Lung (tissue), 11 donors: ENCODE measurements at regions not wholly inside any gene's neighbourhood (a gene's known extent, or its start where the extent isn't known, plus 50 kb on each side); places are given as distances from the start of the nearest gene placed in this dataset.

Experiments used
- ATAC-seq: fragments of 200-7000 bp; cut with Tn5 transposase; one replicate; pipeline ENCODE4 v1.9.1; 2020; ENCODE audit warnings: moderate number of reproducible peaks; ENCODE audit not compliant: insufficient read depth, low FRiP score
- DNase-seq, 3 donors: peaks; one replicate each; pipeline ENCODE4 v3.0.0-alpha.2; 2013 to 2017
- H3K27ac ChIP-seq, 2 donors: one replicate each; pipeline ENCODE4 v1.5.1; 2013; ENCODE audit warnings: mild to moderate bottlenecking in 2 of 2, moderate library complexity in 2 of 2, control low read depth in 1 of 2, inconsistent platforms in 1 of 2, low read depth in 1 of 2, low read length in 1 of 2
- H3K27me3 ChIP-seq, 3 donors: one replicate each; pipeline ENCODE4 v1.5.1; 2013; ENCODE audit warnings: low read length in 2 of 3; ENCODE audit not compliant: control insufficient read depth in 3 of 3, insufficient read depth in 3 of 3
- H3K36me3 ChIP-seq, 4 donors: one replicate each; pipeline ENCODE4 v1.5.1; 2013; ENCODE audit warnings: low read length in 4 of 4, mild to moderate bottlenecking in 1 of 4, moderate library complexity in 1 of 4; ENCODE audit not compliant: control insufficient read depth in 4 of 4, insufficient read depth in 4 of 4
- H3K4me1 ChIP-seq, 5 donors: one replicate each; pipeline ENCODE4 v1.5.1; 2013; ENCODE audit warnings: low read length in 5 of 5, mild to moderate bottlenecking in 2 of 5, moderate library complexity in 1 of 5; ENCODE audit not compliant: control insufficient read depth in 5 of 5, insufficient read depth in 5 of 5
- H3K4me3 ChIP-seq: one replicate; pipeline ENCODE4 v1.5.1; 2013; ENCODE audit warnings: mild to moderate bottlenecking, control low read depth, moderate library complexity
- H3K9ac ChIP-seq, 2 donors: one replicate each; pipeline ENCODE4 v1.5.1; 2013; ENCODE audit warnings: low read length in 2 of 2, control low read depth in 1 of 2; ENCODE audit not compliant: insufficient read depth in 1 of 2
- H3K9me3 ChIP-seq, 4 donors: one replicate each; pipeline ENCODE4 v1.5.1; 2013; ENCODE audit warnings: low read length in 3 of 4, mild to moderate bottlenecking in 1 of 4, moderate library complexity in 1 of 4; ENCODE audit not compliant: control insufficient read depth in 4 of 4, insufficient read depth in 3 of 4
- CTCF ChIP-seq: IDR thresholded peaks from 2 replicates; pipeline ENCODE4 v1.5.1; 2012; ENCODE audit warnings: mild to moderate bottlenecking; ENCODE audit errors: control extremely low read depth, extremely low read depth
- WGBS, 2 donors: extraction: QIAGEN DNeasy Blood & Tissue Kit; methylation state at CpG; one replicate each; pipeline ENCODE4 v1.1.7; 2013; 5-methylcytosine and 5-hydroxymethylcytosine counted together
- donor health status: control.
- donor health status: control.
- donor health status: Bipolar disorder and iron deficiency.
- donor health status: healthy.
- donor health status: DM: yes; HTN: yes; CAD: no.

DNA sequence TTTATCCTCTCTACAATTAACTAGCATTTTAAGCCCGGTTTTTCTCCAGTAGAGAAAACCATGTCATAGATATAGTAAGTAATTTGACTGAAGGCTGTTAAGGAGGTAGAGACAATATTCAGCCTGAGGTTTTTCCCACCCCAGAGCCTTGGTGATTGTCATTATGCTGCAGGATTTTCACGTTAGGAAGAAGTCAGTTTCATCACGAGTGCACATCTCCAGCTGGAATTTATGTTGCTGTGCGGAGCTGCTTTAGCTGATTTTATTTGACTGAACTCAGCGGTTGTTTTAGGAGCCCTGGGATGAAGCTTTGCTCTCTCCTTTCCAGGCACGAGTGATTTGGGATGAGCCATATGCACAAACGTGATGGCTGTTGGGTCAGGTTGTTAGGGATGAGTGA is 271.3 kb upstream of the RGMA start:
- H3K9me3 ChIP-seq = peaks cover 0 to 5% (median 0%) of the 10 kb centered on the region in 4 donors
- no peak for DNase-seq
- no peak for TF ChIP-seq CTCF
- H3K27me3 ChIP-seq = no peaks in the 10 kb centered on the region
- peaks cover 0 to 8% (median 0%) of the 10 kb centered on the region in 5 donors for H3K4me1 ChIP-seq
- H3K9ac ChIP-seq = no peak overlapping the region
- WGBS, 2 donors = 81 to 82% methylated on average over 7 of the region's 7 CpGs
- H3K4me3 ChIP-seq = no peak overlapping the region
- no peak overlapping the region for H3K27ac ChIP-seq
- no peak for ATAC-seq
- no peaks in the 10 kb centered on the region for H3K36me3 ChIP-seq

DNA sequence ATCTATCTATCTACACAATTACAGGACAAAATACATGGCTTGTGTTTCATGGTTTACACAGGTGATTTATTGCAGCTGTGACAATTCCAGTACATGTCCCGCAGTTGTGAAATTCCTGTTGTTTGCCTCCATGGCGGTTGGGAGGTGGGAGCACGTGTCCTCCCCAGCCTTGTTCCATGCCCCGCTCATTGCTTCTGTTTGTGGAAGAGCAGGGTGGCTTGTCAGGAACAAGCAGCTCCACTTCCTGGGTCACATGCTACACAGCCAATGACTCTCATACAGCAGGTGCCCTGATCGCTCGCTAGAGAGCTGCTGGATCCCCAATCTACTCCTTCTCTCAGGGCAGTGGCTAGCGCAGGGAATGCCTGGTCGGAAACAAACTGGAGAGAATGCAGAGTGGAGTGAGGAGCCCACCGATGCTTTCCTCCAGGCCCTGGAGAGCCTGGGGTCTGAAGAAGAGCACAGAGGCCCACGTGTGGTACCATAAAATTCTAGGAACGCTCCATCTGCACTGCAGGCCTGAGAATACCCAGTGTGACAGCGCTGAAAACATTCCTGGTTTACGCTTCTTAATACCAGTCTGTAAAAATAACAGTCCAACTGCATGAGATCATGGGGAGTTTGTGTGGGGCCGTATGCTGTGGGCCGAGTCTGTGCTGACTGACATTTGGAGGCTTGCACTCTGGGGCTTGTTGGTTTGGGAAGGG is 270.6 kb upstream of the RGMA start:
- DNase-seq = peak in 1 of 3 donors; percentile 3
- Histone ChIP-seq H3K27me3 (no peaks in the 10 kb centered on the region), H3K27ac (no peak overlapping the region), H3K4me1 (peaks cover 0 to 8% (median 0%) of the 10 kb centered on the region in 5 donors), H3K9ac (no peak overlapping the region), H3K36me3 (no peaks in the 10 kb centered on the region), H3K9me3 (peaks cover 0 to 5% (median 0%) of the 10 kb centered on the region in 4 donors), H3K4me3 (no peak overlapping the region)
- no peak for TF ChIP-seq CTCF
- WGBS, 2 donors = 72 to 86% methylated on average over 15 of the region's 15 CpGs
- no peak for ATAC-seq

DNA sequence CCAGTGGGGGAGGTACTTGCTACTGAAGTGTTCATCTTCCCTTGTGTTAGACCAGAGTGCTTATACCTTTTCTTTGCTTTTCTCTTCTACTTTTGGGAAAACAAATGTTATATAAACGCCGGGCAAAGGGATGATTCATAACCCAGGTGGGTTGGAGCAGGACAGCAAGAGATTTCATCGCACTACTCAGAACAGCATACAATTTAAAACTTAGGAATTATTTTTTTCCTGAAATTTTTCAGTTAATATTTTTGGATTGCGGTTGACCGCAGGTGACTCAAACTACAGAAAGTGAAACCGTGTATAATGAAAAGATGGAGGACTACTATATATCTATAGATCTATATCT is 270.0 kb upstream of the RGMA start:
- Histone ChIP-seq H3K27ac (no peak overlapping the region), H3K4me1 (peaks cover 0 to 8% (median 0%) of the 10 kb centered on the region in 5 donors), H3K4me3 (no peak overlapping the region), H3K27me3 (no peaks in the 10 kb centered on the region), H3K9me3 (peaks cover 0 to 5% (median 0%) of the 10 kb centered on the region in 4 donors), H3K9ac (no peak overlapping the region), H3K36me3 (no peaks in the 10 kb centered on the region)
- ATAC-seq = no peak
- 70 to 91% methylated on average over 6 of the region's 6 CpGs for WGBS, 2 donors
- no peak for DNase-seq
- TF ChIP-seq CTCF = no peak
